Adrenal gland (tissue), 5 donors: ENCODE measurements at regions not wholly inside any gene's neighbourhood (a gene's known extent, or its start where the extent isn't known, plus 50 kb on each side); places are given as distances from the start of the nearest gene placed in this dataset.

Source experiments
- CTCF ChIP-seq, 6 experiments: fragments of 450-650 bp in 4 of 6; fragments of 200-600 bp in 2 of 6; sonication (generic) in 1 of 6; IDR thresholded peaks; 1 replicate in 5 of 6; 2 replicates in 1 of 6; pipeline versions ENCODE4 v1.5.1 to v1.8.0; 2016 to 2021; ENCODE audit warnings: antibody characterized with exemption in 6 of 6, mild to moderate bottlenecking in 2 of 6, moderate library complexity in 1 of 6
- POLR2A ChIP-seq, 2 donors: fragments of 450-650 bp; IDR thresholded peaks; one replicate each; pipeline ENCODE4 v1.6.1; 2017; ENCODE audit warnings: antibody characterized with exemption in 2 of 2, mild to moderate bottlenecking in 2 of 2, moderate library complexity in 1 of 2
- donor health status: DM: no; HTN: no; CAD: no.

GRCh38 chr15:25967116-25967515 lies 104.0 kb upstream of the ATP10A start:
- TF ChIP-seq CTCF (IDR thresholded peaks at IDR 0.05) (no peak), POLR2A (IDR thresholded peaks at IDR 0.05) (no peak)
